Osteoblast (primary cell): ENCODE measurements at regions not wholly inside any gene's neighbourhood (a gene's known extent, or its start where the extent isn't known, plus 50 kb on each side); places are given as distances from the start of the nearest gene placed in this dataset.

ENCODE experiments used
- DNase-seq: peaks from one replicate; pipeline ENCODE4 v3.0.0; 2011; ENCODE audit warnings: low spot score, mixed read lengths; ENCODE audit not compliant: insufficient read length; ENCODE audit errors: missing footprints
- H2AFZ ChIP-seq: 2 replicates; pipeline ENCODE4 v1.6.0; 2011; ENCODE audit warnings: mild to moderate bottlenecking, low read length
- H3K27ac ChIP-seq: 2 replicates; pipeline ENCODE4 v1.5.1; 2011; ENCODE audit warnings: mild to moderate bottlenecking, low read depth, low read length, moderate library complexity
- H3K27me3 ChIP-seq: 2 replicates; pipeline ENCODE4 v1.6.0; 2012; ENCODE audit warnings: mild to moderate bottlenecking, control low read depth, inconsistent platforms, low read length, moderate library complexity; ENCODE audit not compliant: insufficient read depth
- H3K36me3 ChIP-seq: 2 replicates; pipeline ENCODE4 v1.5.1; 2011; ENCODE audit warnings: mild to moderate bottlenecking, low read length, control low read depth, moderate library complexity; ENCODE audit not compliant: insufficient read depth
- H3K4me1 ChIP-seq: 2 replicates; pipeline ENCODE4 v1.5.1; 2011; ENCODE audit warnings: mild to moderate bottlenecking, low read length, control low read depth, moderate library complexity; ENCODE audit not compliant: insufficient read depth
- H3K4me2 ChIP-seq: 2 replicates; pipeline ENCODE4 v1.6.0; 2011; ENCODE audit warnings: mild to moderate bottlenecking, low read length; ENCODE audit not compliant: insufficient read depth
- H3K4me3 ChIP-seq: fragments of 200-600 bp; sonication (generic); 3 replicates; pipeline ENCODE4 v1.5.1; 2012; ENCODE audit warnings: mild to moderate bottlenecking, low read length, inconsistent platforms; ENCODE audit not compliant: insufficient read depth
- H3K79me2 ChIP-seq: 2 replicates; pipeline ENCODE4 v1.6.0; 2012; ENCODE audit warnings: mild to moderate bottlenecking, low read length, control low read depth, inconsistent platforms; ENCODE audit not compliant: insufficient read depth
- H3K9me3 ChIP-seq: 2 replicates; pipeline ENCODE4 v1.5.1; 2011; ENCODE audit warnings: low read depth, low read length, control low read depth
- H4K20me1 ChIP-seq: 2 replicates; pipeline ENCODE4 v1.6.0; 2012; ENCODE audit warnings: mild to moderate bottlenecking, low read length, control low read depth; ENCODE audit not compliant: insufficient read depth
- CTCF ChIP-seq: IDR thresholded peaks from 2 replicates; pipeline ENCODE4 v1.5.1; 2011; ENCODE audit warnings: mild to moderate bottlenecking, low read depth, low read length, moderate library complexity; ENCODE audit errors: extremely low read depth

- H3K27me3 ChIP-seq = no peaks in the 10 kb centered on the region
- H2AFZ ChIP-seq = no peak overlapping the region
- no peaks in the 10 kb centered on the region for H4K20me1 ChIP-seq
- no peak for TF ChIP-seq CTCF
- no peaks in the 10 kb centered on the region for H3K79me2 ChIP-seq
- H3K27ac ChIP-seq = no peak overlapping the region
- no peaks in the 10 kb centered on the region for H3K36me3 ChIP-seq
- no peaks in the 10 kb centered on the region for H3K4me1 ChIP-seq
- H3K4me3 ChIP-seq = no peak overlapping the region
- peak; percentile 69 for DNase-seq
- H3K4me2 ChIP-seq = no peak overlapping the region
- no peaks in the 10 kb centered on the region for H3K9me3 ChIP-seq
These were observed 253.8 kb upstream of the PLXNA2 start for GRCh38 chr1:208497866-208498541.

GRCh38 chr1:208499026-208499425, 254.8 kb upstream of the PLXNA2 start:
- H4K20me1 ChIP-seq = no peaks in the 10 kb centered on the region
- no peaks in the 10 kb centered on the region for H3K79me2 ChIP-seq
- no peak overlapping the region for H2AFZ ChIP-seq
- H3K4me2 ChIP-seq = no peak overlapping the region
- no peak overlapping the region for H3K4me3 ChIP-seq
- H3K27me3 ChIP-seq = no peaks in the 10 kb centered on the region
- H3K4me1 ChIP-seq = no peaks in the 10 kb centered on the region
- no peaks in the 10 kb centered on the region for H3K9me3 ChIP-seq
- no peak for DNase-seq
- TF ChIP-seq CTCF = no peak
- H3K36me3 ChIP-seq = no peaks in the 10 kb centered on the region
- no peak overlapping the region for H3K27ac ChIP-seq

- Histone ChIP-seq H3K4me1 (no peaks in the 10 kb centered on the region), H3K79me2 (no peaks in the 10 kb centered on the region), H3K9me3 (no peaks in the 10 kb centered on the region), H3K36me3 (no peaks in the 10 kb centered on the region), H3K27me3 (no peaks in the 10 kb centered on the region), H3K4me2 (no peak overlapping the region), H3K4me3 (no peak overlapping the region), H4K20me1 (no peaks in the 10 kb centered on the region), H2AFZ (no peak overlapping the region), H3K27ac (no peak overlapping the region)
- no peak for TF ChIP-seq CTCF
- no peak for DNase-seq
These were observed 255.4 kb upstream of the PLXNA2 start for GRCh38 chr1:208499601-208500000.

GRCh38 chr1:208500375-208500774, 256.2 kb upstream of the PLXNA2 start:
- Histone ChIP-seq H3K27me3 (no peaks in the 10 kb centered on the region), H3K27ac (no peak overlapping the region), H3K4me1 (no peaks in the 10 kb centered on the region), H4K20me1 (no peaks in the 10 kb centered on the region), H3K79me2 (no peaks in the 10 kb centered on the region), H3K4me2 (no peak overlapping the region), H3K36me3 (no peaks in the 10 kb centered on the region), H3K4me3 (no peak overlapping the region), H2AFZ (no peak overlapping the region), H3K9me3 (no peaks in the 10 kb centered on the region)
- DNase-seq = no peak
- no peak for TF ChIP-seq CTCF
